Vagina (tissue), 2 donors: ENCODE measurements at regions not wholly inside any gene's neighbourhood (a gene's known extent, or its start where the extent isn't known, plus 50 kb on each side); places are given as distances from the start of the nearest gene placed in this dataset.

Experiments
- DNase-seq, 2 donors: peaks; one replicate each; pipeline ENCODE4 v3.0.0-alpha.2; 2017; ENCODE audit errors: extremely low spot score in 2 of 2
- H3K27ac ChIP-seq: fragments of 200-600 bp; sonication (generic); one replicate; pipeline ENCODE4 v1.5.1; 2019
- H3K27me3 ChIP-seq: fragments of 200-600 bp; sonication (generic); one replicate; pipeline ENCODE4 v1.5.1; 2019
- H3K36me3 ChIP-seq, 2 donors: fragments of 200-600 bp; sonication (generic); one replicate each; pipeline ENCODE4 v1.5.1; 2017 to 2019
- H3K4me1 ChIP-seq: fragments of 200-600 bp; sonication (generic); one replicate; pipeline ENCODE4 v1.5.1; 2019
- H3K4me3 ChIP-seq, 2 donors: fragments of 200-600 bp; sonication (generic); 1 replicate in 1 of 2; 2 replicates in 1 of 2; pipeline ENCODE4 v1.5.1; 2016 to 2019
- H3K9me3 ChIP-seq: fragments of 200-600 bp; sonication (generic); one replicate; pipeline ENCODE4 v1.5.1; 2019
- POLR2A ChIP-seq, 2 donors: fragments of 450-650 bp; IDR thresholded peaks; one replicate each; pipeline ENCODE4 v1.6.1; 2017; ENCODE audit warnings: antibody characterized with exemption in 2 of 2, mild to moderate bottlenecking in 2 of 2, moderate library complexity in 2 of 2
- POLR2AphosphoS5 ChIP-seq, 2 donors: sonication (generic); formaldehyde crosslinking; IDR thresholded peaks; one replicate each; pipeline ENCODE4 v1.9.0; 2017; ENCODE audit warnings: antibody characterized with exemption in 2 of 2, mild to moderate bottlenecking in 2 of 2, low read depth in 1 of 2; ENCODE audit not compliant: insufficient read depth in 1 of 2
- intact Hi-C: fragments of 100-400 bp; cut with DNase I; formaldehyde crosslinking; loops from one replicate; pipeline ENCODE4 v1.15.1; 2023
- TF ChIP-seq, protein P1 (sequence below), 3 experiments: fragments of 450-650 bp in 2 of 3; fragments of 200-600 bp in 1 of 3; sonication (generic) in 1 of 3; IDR thresholded peaks; one replicate each; pipeline ENCODE4 v1.5.1; 2017 to 2019; ENCODE audit warnings: antibody characterized with exemption in 3 of 3, mild to moderate bottlenecking in 2 of 3, moderate library complexity in 2 of 3

DNA sequence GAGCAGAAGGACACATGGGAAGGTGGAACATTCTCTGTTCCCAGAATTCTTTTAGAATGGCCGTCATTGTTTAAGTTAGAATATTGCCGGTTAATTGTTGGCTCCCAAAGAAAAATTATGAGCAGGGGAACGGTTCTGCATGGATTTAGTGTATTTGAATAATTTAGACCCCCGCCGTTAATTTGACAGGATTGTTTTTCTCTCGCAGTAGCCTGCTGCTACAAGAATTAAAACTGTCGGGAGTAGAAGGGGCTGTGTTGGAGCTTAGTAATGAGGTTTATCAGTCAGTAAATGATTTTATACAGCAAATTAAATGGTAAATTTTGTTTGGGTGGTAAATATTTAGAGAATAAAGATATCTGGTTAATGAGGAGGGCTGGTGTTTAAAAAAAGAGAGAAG, 431.2 kb upstream of the DYNLRB2 start:
- intact Hi-C loops: no loop called here
- no peak for TF ChIP-seq POLR2A (IDR thresholded peaks at IDR 0.05)
- no peak for TF ChIP-seq POLR2AphosphoS5 (IDR thresholded peaks at IDR 0.05; ENCODE audit: insufficient read depth in 1 of 2, low read depth in 1 of 2)
- TF ChIP-seq, protein P1, sequence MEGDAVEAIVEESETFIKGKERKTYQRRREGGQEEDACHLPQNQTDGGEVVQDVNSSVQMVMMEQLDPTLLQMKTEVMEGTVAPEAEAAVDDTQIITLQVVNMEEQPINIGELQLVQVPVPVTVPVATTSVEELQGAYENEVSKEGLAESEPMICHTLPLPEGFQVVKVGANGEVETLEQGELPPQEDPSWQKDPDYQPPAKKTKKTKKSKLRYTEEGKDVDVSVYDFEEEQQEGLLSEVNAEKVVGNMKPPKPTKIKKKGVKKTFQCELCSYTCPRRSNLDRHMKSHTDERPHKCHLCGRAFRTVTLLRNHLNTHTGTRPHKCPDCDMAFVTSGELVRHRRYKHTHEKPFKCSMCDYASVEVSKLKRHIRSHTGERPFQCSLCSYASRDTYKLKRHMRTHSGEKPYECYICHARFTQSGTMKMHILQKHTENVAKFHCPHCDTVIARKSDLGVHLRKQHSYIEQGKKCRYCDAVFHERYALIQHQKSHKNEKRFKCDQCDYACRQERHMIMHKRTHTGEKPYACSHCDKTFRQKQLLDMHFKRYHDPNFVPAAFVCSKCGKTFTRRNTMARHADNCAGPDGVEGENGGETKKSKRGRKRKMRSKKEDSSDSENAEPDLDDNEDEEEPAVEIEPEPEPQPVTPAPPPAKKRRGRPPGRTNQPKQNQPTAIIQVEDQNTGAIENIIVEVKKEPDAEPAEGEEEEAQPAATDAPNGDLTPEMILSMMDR (IDR thresholded peaks at IDR 0.05): no peak
- Histone ChIP-seq H3K27me3 (no peaks in the 10 kb centered on the region), H3K4me1 (no peaks in the 10 kb centered on the region), H3K9me3 (no peaks in the 10 kb centered on the region), H3K36me3 (no peaks in the 10 kb centered on the region), H3K4me3 (no peak overlapping the region), H3K27ac (no peak overlapping the region)
- DNase-seq: no peak

DNA sequence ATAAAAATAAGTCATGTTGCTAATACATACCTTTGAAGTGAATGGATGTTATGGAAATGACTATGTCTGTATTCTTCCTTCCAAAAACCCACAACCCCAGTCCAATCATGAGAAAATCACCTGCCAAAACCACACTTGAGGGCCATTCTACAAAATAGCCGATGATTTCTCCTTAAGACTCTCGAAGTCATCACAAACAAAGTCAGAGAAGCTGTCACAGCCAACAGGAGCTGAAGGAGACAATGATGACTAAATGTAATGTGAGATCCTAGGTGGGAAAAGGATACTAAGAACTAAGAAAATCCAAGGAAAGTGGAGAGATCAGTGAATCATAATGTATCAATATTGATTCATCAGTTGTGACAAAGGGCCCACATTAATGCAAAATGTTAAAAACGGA, 432.9 kb upstream of the DYNLRB2 start:
- TF ChIP-seq, protein P1 (IDR thresholded peaks at IDR 0.05): no peak
- TF ChIP-seq POLR2A (IDR thresholded peaks at IDR 0.05) (no peak), POLR2AphosphoS5 (IDR thresholded peaks at IDR 0.05; ENCODE audit: insufficient read depth in 1 of 2, low read depth in 1 of 2) (no peak)
- no peak for DNase-seq
- no peaks in the 10 kb centered on the region for H3K36me3 ChIP-seq
- no peaks in the 10 kb centered on the region for H3K4me1 ChIP-seq
- H3K4me3 ChIP-seq: no peak overlapping the region
- H3K27ac ChIP-seq: no peak overlapping the region
- no peaks in the 10 kb centered on the region for H3K27me3 ChIP-seq
- no peaks in the 10 kb centered on the region for H3K9me3 ChIP-seq
- intact Hi-C loops: no loop called here

DNA sequence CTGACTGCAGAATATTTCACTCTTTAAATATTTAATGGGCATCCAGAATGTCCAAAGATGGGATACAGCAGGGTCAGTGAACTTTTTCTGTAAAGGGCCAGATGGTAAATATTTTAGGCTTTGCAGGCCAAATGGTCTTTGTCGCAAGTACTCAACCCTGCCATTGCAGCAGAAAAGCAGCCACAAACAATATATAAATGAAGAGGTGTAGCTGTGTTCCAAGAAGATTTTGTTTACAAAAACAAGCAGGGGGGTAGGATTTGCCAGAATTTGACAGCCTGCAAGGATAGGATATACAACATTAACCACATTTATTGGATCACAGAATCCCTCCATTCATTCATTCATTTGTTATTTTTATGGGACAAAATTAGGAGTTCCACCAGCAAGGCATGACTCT, 435.0 kb upstream of the DYNLRB2 start:
- no peaks in the 10 kb centered on the region for H3K27me3 ChIP-seq

DNA sequence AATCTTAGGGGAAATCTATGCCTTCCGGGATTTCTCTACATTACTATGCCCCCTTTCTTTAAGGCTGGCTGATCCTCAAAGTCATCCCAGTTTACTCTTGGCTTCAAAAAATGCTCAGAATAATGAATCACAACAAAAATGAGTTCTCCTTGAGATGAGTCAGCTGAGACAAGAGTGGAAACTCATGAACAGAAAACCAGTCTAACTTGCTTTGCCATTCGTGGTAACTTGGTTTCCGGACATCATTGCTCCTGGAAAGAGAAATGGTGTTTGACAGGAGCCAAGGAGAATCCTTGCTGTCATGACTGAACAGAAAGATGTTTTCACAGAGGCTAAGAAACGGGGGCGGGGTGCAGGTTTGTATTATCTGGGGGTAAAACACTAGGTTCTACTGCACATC, 435.6 kb upstream of the DYNLRB2 start:
- no peak for DNase-seq
- H3K27ac ChIP-seq: no peak overlapping the region
- no peaks in the 10 kb centered on the region for H3K4me1 ChIP-seq
- H3K4me3 ChIP-seq: no peak overlapping the region
- no peaks in the 10 kb centered on the region for H3K27me3 ChIP-seq
- H3K9me3 ChIP-seq: no peaks in the 10 kb centered on the region
- no peaks in the 10 kb centered on the region for H3K36me3 ChIP-seq
- peak in 1 of 2 donors; percentile 32 for TF ChIP-seq POLR2AphosphoS5 (IDR thresholded peaks at IDR 0.05; ENCODE audit: insufficient read depth in 1 of 2, low read depth in 1 of 2)
- TF ChIP-seq, protein P1 (IDR thresholded peaks at IDR 0.05): no peak
- intact Hi-C loops: no loop called here

More for the DNA sequence above, 435.0 kb upstream of the DYNLRB2 start:
- intact Hi-C loops: no loop called here
- Histone ChIP-seq H3K4me3 (no peak overlapping the region), H3K4me1 (no peaks in the 10 kb centered on the region), H3K27ac (no peak overlapping the region), H3K36me3 (no peaks in the 10 kb centered on the region), H3K9me3 (no peaks in the 10 kb centered on the region)
- TF ChIP-seq POLR2A (IDR thresholded peaks at IDR 0.05): no peak
- TF ChIP-seq, protein P1 (IDR thresholded peaks at IDR 0.05): no peak
- no peak for TF ChIP-seq POLR2AphosphoS5 (IDR thresholded peaks at IDR 0.05; ENCODE audit: insufficient read depth in 1 of 2, low read depth in 1 of 2)
- DNase-seq: no peak

DNA sequence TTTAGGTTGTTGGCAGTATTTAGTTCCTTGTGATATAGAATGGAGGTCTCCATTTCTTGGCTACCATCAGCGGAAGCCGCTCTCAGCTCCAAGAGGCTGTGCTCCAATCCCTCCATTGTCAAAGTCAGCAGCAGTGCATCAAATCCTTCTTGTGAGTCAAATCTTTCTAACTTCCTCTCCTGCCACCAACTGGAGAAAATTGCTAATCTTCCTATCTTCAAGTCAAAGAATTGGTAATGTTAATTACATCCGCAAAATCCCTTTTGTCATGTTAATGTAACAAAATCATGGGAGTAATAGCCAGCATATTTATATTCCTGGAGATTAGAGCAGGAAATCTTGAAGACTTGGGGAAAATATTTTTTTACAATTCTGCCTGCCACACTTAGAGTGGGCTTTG, 436.4 kb upstream of the DYNLRB2 start:
- no peaks in the 10 kb centered on the region for H3K9me3 ChIP-seq
- no peak overlapping the region for H3K27ac ChIP-seq
- H3K4me3 ChIP-seq: no peak overlapping the region
- H3K27me3 ChIP-seq: no peaks in the 10 kb centered on the region
- TF ChIP-seq, protein P1 (IDR thresholded peaks at IDR 0.05): no peak
- no peak for TF ChIP-seq POLR2AphosphoS5 (IDR thresholded peaks at IDR 0.05; ENCODE audit: insufficient read depth in 1 of 2, low read depth in 1 of 2)
- TF ChIP-seq POLR2A (IDR thresholded peaks at IDR 0.05): no peak
- no peaks in the 10 kb centered on the region for H3K36me3 ChIP-seq
- no peak for DNase-seq
- intact Hi-C loops: no loop called here
- H3K4me1 ChIP-seq: no peaks in the 10 kb centered on the region
